GM12878 (cell line): ENCODE measurements at regions not wholly inside any gene's neighbourhood (a gene's known extent, or its start where the extent isn't known, plus 50 kb on each side); places are given as distances from the start of the nearest gene placed in this dataset.

Source experiments
- ATAC-seq: fragments of 200-7000 bp; cut with Tn5 transposase; 3 replicates; pipeline ENCODE4 v1.9.1; 2020; ENCODE audit warnings: mild to moderate bottlenecking, moderate library complexity
- BruUV-seq: library from RNA; stranded (reverse); fragments of 400-500 nt; replicated peaks from 2 replicates; lab custom pipeline; 2021; lab: Mats Ljungman, UMichigan
- CTCF ChIA-PET: fragments of 300-600 bp; sonication (Branson Sonifier 250); formaldehyde crosslinking; extraction: SDS; loops from one replicate; lab custom pipeline; 2021; ENCODE audit warnings: inconsistent platforms; lab: Yijun Ruan, JAX
- POLR2A ChIA-PET: fragments of 350-600 bp; formaldehyde crosslinking; extraction: SDS; loops from one replicate; lab custom pipeline; 2021; ENCODE audit warnings: inconsistent platforms; lab: Charles Lee
- RAD21 ChIA-PET: fragments of 300-600 bp; sonication (Branson Sonifier 250); formaldehyde crosslinking; loops from one replicate; lab custom pipeline; 2023; ENCODE audit warnings: antibody characterized with exemption; ENCODE audit not compliant: unreplicated experiment; lab: Charles Lee
- SMC1A ChIA-PET: fragments of 300-600 bp; sonication (Branson Sonifier 250); formaldehyde crosslinking; loops from one replicate; lab custom pipeline; 2023; ENCODE audit not compliant: unreplicated experiment, uncharacterized antibody; lab: Charles Lee
- DNase-seq: peaks from one replicate; pipeline ENCODE4 v3.0.0-alpha.2; 2011; ENCODE audit warnings: low read depth, low spot score
- FAIRE-seq: peaks from 3 replicates; lab custom pipeline; 2011; peaks lifted over from hg19 to GRCh38; lab: Jason Lieb, UNC
- H2AFZ ChIP-seq: 2 replicates; pipeline ENCODE4 v1.6.0; 2011; ENCODE audit warnings: low read depth, low read length, control low read depth; ENCODE audit not compliant: control insufficient read depth
- H3K27ac ChIP-seq: 2 replicates; pipeline ENCODE4 v1.5.1; 2011; ENCODE audit warnings: control low read depth; ENCODE audit not compliant: control insufficient read depth, insufficient read depth
- H3K27me3 ChIP-seq, 2 experiments: replicated peaks in 1 of 2; 2 replicates each; pipeline versions ENCODE4 v1.6.0 to v1.6.1; 2011; ENCODE audit warnings: low read length in 1 of 2; ENCODE audit not compliant: control insufficient read depth in 2 of 2, insufficient read depth in 2 of 2
- H3K36me3 ChIP-seq, 2 experiments: 2 replicates each; pipeline ENCODE4 v1.5.1; 2011; ENCODE audit warnings: low read length in 1 of 2; ENCODE audit not compliant: control insufficient read depth in 2 of 2, insufficient read depth in 2 of 2
- H3K4me1 ChIP-seq: 2 replicates; pipeline ENCODE4 v1.6.1; 2011; ENCODE audit warnings: mild to moderate bottlenecking, low read length, moderate library complexity, mixed read lengths; ENCODE audit not compliant: control insufficient read depth, insufficient read depth
- H3K4me2 ChIP-seq: 2 replicates; pipeline ENCODE4 v1.6.0; 2011; ENCODE audit warnings: control low read depth; ENCODE audit not compliant: control insufficient read depth, insufficient read depth
- H3K4me3 ChIP-seq: fragments of 200-600 bp; sonication (generic); 2 replicates; pipeline ENCODE4 v1.5.1; 2016
- H3K79me2 ChIP-seq: 2 replicates; pipeline ENCODE4 v1.6.0; 2011; ENCODE audit warnings: low read length; ENCODE audit not compliant: control insufficient read depth, insufficient read depth
- H3K9ac ChIP-seq: 2 replicates; pipeline ENCODE4 v1.8.0; 2011; ENCODE audit warnings: low read length, control low read depth, mixed read lengths; ENCODE audit not compliant: control insufficient read depth, insufficient read depth
- H3K9me3 ChIP-seq: replicated peaks from 3 replicates; pipeline ENCODE4 v1.5.1; 2011; ENCODE audit warnings: mild to moderate bottlenecking, low read length; ENCODE audit not compliant: control insufficient read depth, insufficient read depth
- H4K20me1 ChIP-seq: 2 replicates; pipeline ENCODE4 v1.6.0; 2011; ENCODE audit not compliant: control insufficient read depth, insufficient read depth
- ATF7 ChIP-seq: fragments of 450-650 bp; IDR thresholded peaks from 2 replicates; pipeline ENCODE4 v1.6.1; 2016; ENCODE audit warnings: low read depth, mild to moderate bottlenecking
- BCL3 ChIP-seq: IDR thresholded peaks from 2 replicates; pipeline ENCODE4 v1.6.1; 2011; ENCODE audit warnings: borderline replicate concordance, low read depth, mild to moderate bottlenecking, moderate library complexity, low read length; ENCODE audit not compliant: insufficient read depth, poor library complexity, severe bottlenecking
- CTCF ChIP-seq, 3 experiments: IDR thresholded peaks in 2 of 3; conservative IDR thresholded peaks in 1 of 3; 2 replicates each; pipeline ENCODE4 v1.5.1; 2011; ENCODE audit warnings: low read depth in 3 of 3, low read length in 3 of 3, mild to moderate bottlenecking in 3 of 3, control low read depth in 2 of 3, moderate library complexity in 2 of 3, inconsistent platforms in 1 of 3, mixed read lengths in 1 of 3; ENCODE audit not compliant: control insufficient read depth in 2 of 3, insufficient read depth in 1 of 3; ENCODE audit errors: extremely low read depth in 1 of 3
- DPF2 ChIP-seq: fragments of 450-650 bp; IDR thresholded peaks from 2 replicates; pipeline ENCODE4 v1.6.1; 2017; ENCODE audit warnings: mild to moderate bottlenecking
- ESRRA ChIP-seq: IDR thresholded peaks from 2 replicates; pipeline ENCODE4 v1.6.1; 2012; ENCODE audit warnings: mild to moderate bottlenecking, low read length, improper control_type of control experiment
- RFX5 ChIP-seq: IDR thresholded peaks from 2 replicates; pipeline ENCODE4 v1.6.1; 2011; ENCODE audit warnings: low read depth, low read length, improper control_type of control experiment
- RUNX3 ChIP-seq: IDR thresholded peaks from 2 replicates; pipeline ENCODE4 v1.6.1; 2012; ENCODE audit warnings: low read length, inconsistent platforms
- SPI1 ChIP-seq: IDR thresholded peaks from 2 replicates; pipeline ENCODE4 v1.6.1; 2011; ENCODE audit warnings: low read depth, mild to moderate bottlenecking, low read length, moderate library complexity, borderline replicate concordance; ENCODE audit not compliant: insufficient read depth
- SREBF2 ChIP-seq: IDR thresholded peaks from 2 replicates; pipeline ENCODE4 v1.6.1; 2012; ENCODE audit warnings: mild to moderate bottlenecking, low read length
- TAF1 ChIP-seq: IDR thresholded peaks from 2 replicates; pipeline ENCODE4 v1.6.1; 2011; ENCODE audit warnings: mild to moderate bottlenecking, low read depth, low read length, borderline replicate concordance
- YBX1 ChIP-seq: fragments of 450-650 bp; IDR thresholded peaks from 2 replicates; pipeline ENCODE4 v1.6.1; 2016; ENCODE audit warnings: antibody characterized with exemption
- WGBS: methylation state at CpG from one replicate; pipeline ENCODE4 v1.1.6; 2016; ENCODE audit warnings: low lambda C conversion rate; ENCODE audit not compliant: insufficient replicate concordance, insufficient coverage; ENCODE audit errors: missing lambda C conversion rate; 5-methylcytosine and 5-hydroxymethylcytosine counted together
- in situ Hi-C: fragments of 300-500 bp; cut with MboI; formaldehyde crosslinking; loops from 9 replicates; pipeline ENCODE4 v1.14.3; 2018; ENCODE audit warnings: mixed read lengths
- intact Hi-C: fragments of 100-400 bp; cut with micrococcal nuclease; formaldehyde crosslinking; loops from one replicate; pipeline ENCODE4 v1.14.2; 2022; ENCODE audit not compliant: unreplicated experiment

GRCh38 chr9:7869340-7869739 lies 69.8 kb upstream of the DMAC1 start:
- in situ Hi-C loops: no loop called here
- no peak for TF ChIP-seq SREBF2
- TF ChIP-seq BCL3: no peak
- TF ChIP-seq ATF7: no peak
- TF ChIP-seq, all 136 proteins: peak for 0
- Histone ChIP-seq H3K9me3 (no peaks in the 10 kb centered on the region), H3K27ac (no peak overlapping the region), H3K27me3 (no peaks in the 10 kb centered on the region), H3K9ac (no peak overlapping the region), H3K4me1 (no peaks in the 10 kb centered on the region), H4K20me1 (no peaks in the 10 kb centered on the region), H3K4me2 (no peak overlapping the region), H3K4me3 (no peak overlapping the region), H2AFZ (no peak overlapping the region), H3K79me2 (no peaks in the 10 kb centered on the region), H3K36me3 (no peaks in the 10 kb centered on the region)
- BruUV-seq: no TSS peak
- ChIA-PET SMC1A (no interaction called here), POLR2A (no interaction called here), RAD21 (no interaction called here), CTCF (no interaction called here)
- WGBS: 23% methylated on average over 2 of the region's 2 CpGs
- FAIRE-seq (no peak), ATAC-seq (no peak), DNase-seq (no peak)
- intact Hi-C loops: no loop called here

- WGBS: 18% methylated on average over 2 of the region's 2 CpGs
- H3K36me3 ChIP-seq: no peaks in the 10 kb centered on the region
- no peaks in the 10 kb centered on the region for H3K4me1 ChIP-seq
- ChIA-PET RAD21 (no interaction called here), SMC1A (no interaction called here), CTCF (no interaction called here), POLR2A (no interaction called here)
- intact Hi-C loops: no loop called here
- FAIRE-seq (no peak), ATAC-seq (no peak), DNase-seq (no peak)
- no peaks in the 10 kb centered on the region for H3K79me2 ChIP-seq
- H3K4me3 ChIP-seq: no peak overlapping the region
- no peak overlapping the region for H2AFZ ChIP-seq
- H3K27ac ChIP-seq: no peak overlapping the region
- H3K9me3 ChIP-seq: no peaks in the 10 kb centered on the region
- no TSS peak for BruUV-seq
- no peaks in the 10 kb centered on the region for H4K20me1 ChIP-seq
- H3K4me2 ChIP-seq: no peak overlapping the region
- H3K27me3 ChIP-seq: no peaks in the 10 kb centered on the region
- no peak overlapping the region for H3K9ac ChIP-seq
- in situ Hi-C loops: no loop called here
- TF ChIP-seq ESRRA: no peak
- TF ChIP-seq RUNX3: no peak
- no peak for TF ChIP-seq CTCF (IDR thresholded peaks at IDR 0.05 in 2 of 3, conservative IDR thresholded peaks at IDR 0.05 in 1 of 3; ENCODE audit: control insufficient read depth in 2 of 3, extremely low read depth in 1 of 3, insufficient read depth in 1 of 3, low read depth in 3 of 3, low read length in 3 of 3)
- no peak for TF ChIP-seq TAF1
- no peak for TF ChIP-seq DPF2
- TF ChIP-seq YBX1: no peak
- TF ChIP-seq RFX5: no peak
- TF ChIP-seq SPI1: no peak
These were observed 62.6 kb upstream of the DMAC1 start for GRCh38 chr9:7862170-7862569.
